Activated T-cell treated with anti-CD3 and anti-CD28 coated beads for 4 hours (primary cell): ENCODE measurements at regions not wholly inside any gene's neighbourhood (a gene's known extent, or its start where the extent isn't known, plus 50 kb on each side); places are given as distances from the start of the nearest gene placed in this dataset.
"Not testable (repeated sequence)": the region's sequence is repeated elsewhere in the genome, so short reads cannot be mapped to it uniquely, and the experiment has no call there.

Experiments used
- DNase-seq: peaks from one replicate; pipeline ENCODE4 v3.0.0-alpha.2; 2020

GRCh38 chr5:91867799-91868198 is 484.7 kb upstream of the ARRDC3 start:
- DNase-seq, result no peak

GRCh38 chr5:91865915-91866314 is 482.8 kb upstream of the ARRDC3 start:
- no peak for DNase-seq

GRCh38 chr5:91864962-91865361 is 481.8 kb upstream of the ARRDC3 start:
- no peak for DNase-seq

GRCh38 chr5:91851670-91852069 is 468.6 kb upstream of the ARRDC3 start:
- DNase-seq, result no peak

- DNase-seq, result no peak
These were observed 466.9 kb upstream of the ARRDC3 start for GRCh38 chr5:91850031-91850430.

- no peak for DNase-seq
These were observed 466.0 kb upstream of the ARRDC3 start for GRCh38 chr5:91849069-91849468.

GRCh38 chr5:91848453-91848852 is 465.3 kb upstream of the ARRDC3 start:
- no peak for DNase-seq

GRCh38 chr5:91841423-91841822 is 458.3 kb upstream of the ARRDC3 start:
- DNase-seq, result no peak

- no peak for DNase-seq
These were observed 457.3 kb upstream of the ARRDC3 start for GRCh38 chr5:91840412-91840811.

GRCh38 chr5:91839721-91840120 is 456.6 kb upstream of the ARRDC3 start:
- no peak for DNase-seq

GRCh38 chr5:91839233-91839632 is 456.1 kb upstream of the ARRDC3 start:
- no peak for DNase-seq

- no peak for DNase-seq
These were observed 447.3 kb upstream of the ARRDC3 start for GRCh38 chr5:91830361-91830953.

- DNase-seq, result no peak
These were observed 442.5 kb upstream of the ARRDC3 start for GRCh38 chr5:91825618-91826017.

GRCh38 chr5:91824406-91824805 is 441.3 kb upstream of the ARRDC3 start:
- DNase-seq, result no peak

- no peak for DNase-seq
These were observed 437.8 kb upstream of the ARRDC3 start for GRCh38 chr5:91820874-91821273.

GRCh38 chr5:91816681-91817080 is 433.6 kb upstream of the ARRDC3 start:
- no peak for DNase-seq

- no peak for DNase-seq
These were observed 414.5 kb upstream of the ARRDC3 start for GRCh38 chr5:91797576-91797975.

- DNase-seq, result no peak
These were observed 411.9 kb upstream of the ARRDC3 start for GRCh38 chr5:91794856-91795548.

GRCh38 chr5:91794455-91794854 is 411.3 kb upstream of the ARRDC3 start:
- no peak for DNase-seq

- DNase-seq, result no peak
These were observed 404.6 kb upstream of the ARRDC3 start for GRCh38 chr5:91787718-91788117.

GRCh38 chr5:91777671-91778070 is 394.6 kb upstream of the ARRDC3 start:
- no peak for DNase-seq

- DNase-seq, result no peak
These were observed 393.1 kb upstream of the ARRDC3 start for GRCh38 chr5:91776249-91776648.

GRCh38 chr5:91770400-91770799 is 387.3 kb upstream of the ARRDC3 start:
- no peak for DNase-seq

GRCh38 chr5:91757383-91757782 is 374.3 kb upstream of the ARRDC3 start:
- DNase-seq, result not testable (repeated sequence)

GRCh38 chr5:91754990-91755389 is 371.9 kb upstream of the ARRDC3 start:
- no peak for DNase-seq
